A549 (cell line): ENCODE measurements at regions not wholly inside any gene's neighbourhood (a gene's known extent, or its start where the extent isn't known, plus 50 kb on each side); places are given as distances from the start of the nearest gene placed in this dataset.

Experiments used
- CEBPB ChIP-seq, 2 experiments: fragments of >200 bp in 1 of 2; sonication (Bioruptor Twin) in 1 of 2; formaldehyde crosslinking in 1 of 2; IDR thresholded peaks; 2 replicates each; pipeline ENCODE4 v1.6.1; 2012 to 2016
- CHD2 ChIP-seq: fragments of 150-350 bp; IDR thresholded peaks from 2 replicates; pipeline ENCODE4 v1.6.1; 2014; ENCODE audit warnings: low read length; ENCODE audit not compliant: partially characterized antibody
- CTCF ChIP-seq: fragments of >200 bp; sonication (Bioruptor Twin); formaldehyde crosslinking; IDR thresholded peaks from 3 replicates; pipeline ENCODE4 v1.5.1; 2016
- EP300 ChIP-seq, 2 experiments: fragments of >200 bp; sonication (Bioruptor Twin); formaldehyde crosslinking; IDR thresholded peaks; 2 replicates in 1 of 2; 3 replicates in 1 of 2; pipeline ENCODE4 v1.6.1; 2016 to 2017
- HDAC2 ChIP-seq: fragments of 200-600 bp; sonication (generic); IDR thresholded peaks from 2 replicates; pipeline ENCODE4 v1.6.1; 2016
- JUN ChIP-seq, 2 experiments: fragments of >200 bp; sonication (Bioruptor Twin); formaldehyde crosslinking; IDR thresholded peaks; 2 replicates in 1 of 2; 3 replicates in 1 of 2; pipeline ENCODE4 v1.6.1; 2016 to 2017
- POLR2A ChIP-seq: IDR thresholded peaks from 2 replicates; pipeline ENCODE4 v1.6.1; 2012; ENCODE audit warnings: mild to moderate bottlenecking, low read length
- RAD21 ChIP-seq, 2 experiments: fragments of >200 bp in 1 of 2; sonication (Bioruptor Twin) in 1 of 2; formaldehyde crosslinking in 1 of 2; IDR thresholded peaks in 1 of 2; conservative IDR thresholded peaks in 1 of 2; 2 replicates in 1 of 2; 3 replicates in 1 of 2; pipeline ENCODE4 v1.6.1; 2012 to 2018; ENCODE audit warnings: inconsistent platforms in 1 of 2
- ZSCAN20 ChIP-seq: fragments of 250-450 bp; sonication (Bioruptor Pico); IDR thresholded peaks from 2 replicates; pipeline ENCODE4 v1.8.0; 2022; ENCODE audit warnings: mild to moderate bottlenecking, moderate library complexity

DNA sequence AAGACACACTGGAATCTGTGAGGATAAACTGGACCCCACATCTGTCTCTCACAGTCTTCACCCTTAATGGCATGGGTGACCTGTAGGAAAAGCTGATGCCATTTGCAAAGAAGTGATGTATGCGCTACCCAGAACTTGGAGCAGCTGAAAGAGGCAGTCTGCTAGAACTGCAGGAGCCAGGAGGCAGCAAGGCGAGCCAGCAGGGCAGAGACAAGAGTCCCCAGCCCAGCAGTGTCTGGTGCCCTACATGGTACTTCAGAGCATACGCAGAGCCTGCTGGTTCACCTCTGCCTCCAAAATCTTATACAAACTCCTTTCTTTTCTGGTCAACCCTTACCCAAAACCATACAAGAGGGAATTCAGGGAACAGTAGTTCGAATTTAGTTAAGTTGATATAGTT, 683.1 kb upstream of the RAB6C start:
- no peak for TF ChIP-seq EP300 (IDR thresholded peaks at IDR 0.05)
- no peak for TF ChIP-seq JUN (IDR thresholded peaks at IDR 0.05)
- TF ChIP-seq POLR2A: no peak
- no peak for TF ChIP-seq CTCF
- no peak for TF ChIP-seq CEBPB (IDR thresholded peaks at IDR 0.05)
- no peak for TF ChIP-seq RAD21 (conservative IDR thresholded peaks at IDR 0.05 in 1 of 2, IDR thresholded peaks at IDR 0.05 in 1 of 2)
- no peak for TF ChIP-seq HDAC2
- no peak for TF ChIP-seq ZSCAN20 (CRISPR knock-in tag)
- TF ChIP-seq CHD2: no peak
